ENCODE measurements at regions not wholly inside any gene's neighbourhood (a gene's known extent, or its start where the extent isn't known, plus 50 kb on each side); places are given as distances from the start of the nearest gene placed in this dataset.

- Mint-ChIP-seq H3K27me3 (peaks cover 31% of the 10 kb centered on the region), H3K4me1 (ENCODE audit: low read depth) (peaks cover 10% of the 10 kb centered on the region), H3K9me3 (no peaks in the 10 kb centered on the region), H3K4me3 (no peak overlapping the region), H3K27ac (no peak overlapping the region), H3K36me3 (ENCODE audit: low read depth) (no peaks in the 10 kb centered on the region)
Observed at GRCh38 chr13:31081316-31081715, 80.4 kb downstream of the HSPH1 start.

GRCh38 chr13:31074756-31075155, 86.9 kb downstream of the HSPH1 start:
- H3K36me3 Mint-ChIP-seq (ENCODE audit: low read depth) = no peaks in the 10 kb centered on the region
- H3K4me3 Mint-ChIP-seq = no peak overlapping the region
- H3K9me3 Mint-ChIP-seq = no peaks in the 10 kb centered on the region
- H3K27me3 Mint-ChIP-seq = peaks cover 14% of the 10 kb centered on the region
- no peak overlapping the region for H3K27ac Mint-ChIP-seq
- H3K4me1 Mint-ChIP-seq (ENCODE audit: low read depth) = peaks cover 15% of the 10 kb centered on the region

GRCh38 chr13:31073859-31074718, 87.6 kb downstream of the HSPH1 start:
- Mint-ChIP-seq H3K4me1 (ENCODE audit: low read depth) (peaks cover 15% of the 10 kb centered on the region), H3K4me3 (no peak overlapping the region), H3K36me3 (ENCODE audit: low read depth) (no peaks in the 10 kb centered on the region), H3K27me3 (peaks cover 14% of the 10 kb centered on the region), H3K27ac (no peak overlapping the region), H3K9me3 (no peaks in the 10 kb centered on the region)

- peaks cover 29% of the 10 kb centered on the region for H3K4me1 Mint-ChIP-seq (ENCODE audit: low read depth)
- no peaks in the 10 kb centered on the region for H3K36me3 Mint-ChIP-seq (ENCODE audit: low read depth)
- peaks cover 14% of the 10 kb centered on the region for H3K27me3 Mint-ChIP-seq
- no peak overlapping the region for H3K27ac Mint-ChIP-seq
- H3K9me3 Mint-ChIP-seq = no peaks in the 10 kb centered on the region
- no peak overlapping the region for H3K4me3 Mint-ChIP-seq
Observed at GRCh38 chr13:31072041-31072440, 89.7 kb downstream of the HSPH1 start.

GRCh38 chr13:31069808-31070534, 91.7 kb downstream of the HSPH1 start:
- no peak overlapping the region for H3K27ac Mint-ChIP-seq

GRCh38 chr13:31068119-31068423, 93.6 kb downstream of the HSPH1 start:
- Mint-ChIP-seq H3K4me3 (no peak overlapping the region), H3K27ac (no peak overlapping the region), H3K4me1 (ENCODE audit: low read depth) (peaks cover 26% of the 10 kb centered on the region), H3K36me3 (ENCODE audit: low read depth) (peaks cover 3% of the 10 kb centered on the region), H3K27me3 (peaks cover 19% of the 10 kb centered on the region), H3K9me3 (peaks cover 6% of the 10 kb centered on the region)

More at GRCh38 chr13:31069808-31070534, 91.7 kb downstream of the HSPH1 start:
- no peaks in the 10 kb centered on the region for H3K9me3 Mint-ChIP-seq
- H3K36me3 Mint-ChIP-seq (ENCODE audit: low read depth) = no peaks in the 10 kb centered on the region
- H3K4me3 Mint-ChIP-seq = no peak overlapping the region
- peaks cover 16% of the 10 kb centered on the region for H3K4me1 Mint-ChIP-seq (ENCODE audit: low read depth)
- peaks cover 11% of the 10 kb centered on the region for H3K27me3 Mint-ChIP-seq

GRCh38 chr13:31067416-31068118, 94.1 kb downstream of the HSPH1 start:
- H3K4me1 Mint-ChIP-seq (ENCODE audit: low read depth) = peaks cover 26% of the 10 kb centered on the region
- H3K9me3 Mint-ChIP-seq = peaks cover 6% of the 10 kb centered on the region
- H3K27ac Mint-ChIP-seq = no peak overlapping the region
- H3K27me3 Mint-ChIP-seq = peaks cover 22% of the 10 kb centered on the region
- H3K36me3 Mint-ChIP-seq (ENCODE audit: low read depth) = peaks cover 3% of the 10 kb centered on the region
- no peak overlapping the region for H3K4me3 Mint-ChIP-seq

- H3K27me3 Mint-ChIP-seq = peaks cover 37% of the 10 kb centered on the region
- H3K36me3 Mint-ChIP-seq (ENCODE audit: low read depth) = peaks cover 3% of the 10 kb centered on the region
- peaks cover 26% of the 10 kb centered on the region for H3K4me1 Mint-ChIP-seq (ENCODE audit: low read depth)
- peaks cover 6% of the 10 kb centered on the region for H3K9me3 Mint-ChIP-seq
- no peak overlapping the region for H3K4me3 Mint-ChIP-seq
- no peak overlapping the region for H3K27ac Mint-ChIP-seq
Observed at GRCh38 chr13:31064636-31065035, 97.1 kb downstream of the HSPH1 start.

- peaks cover 3% of the 10 kb centered on the region for H3K36me3 Mint-ChIP-seq (ENCODE audit: low read depth)
- H3K4me3 Mint-ChIP-seq = no peak overlapping the region
- peaks cover 26% of the 10 kb centered on the region for H3K4me1 Mint-ChIP-seq (ENCODE audit: low read depth)
- H3K27ac Mint-ChIP-seq = no peak overlapping the region
- peaks cover 37% of the 10 kb centered on the region for H3K27me3 Mint-ChIP-seq
- peaks cover 6% of the 10 kb centered on the region for H3K9me3 Mint-ChIP-seq
Observed at GRCh38 chr13:31063772-31064171, 97.9 kb downstream of the HSPH1 start.

GRCh38 chr13:31060655-31061054, 101.0 kb downstream of the HSPH1 start:
- H3K27ac Mint-ChIP-seq = no peak overlapping the region
- H3K27me3 Mint-ChIP-seq = peaks cover 27% of the 10 kb centered on the region
- no peak overlapping the region for H3K4me3 Mint-ChIP-seq
- H3K4me1 Mint-ChIP-seq (ENCODE audit: low read depth) = peaks cover 10% of the 10 kb centered on the region
- peaks cover 3% of the 10 kb centered on the region for H3K36me3 Mint-ChIP-seq (ENCODE audit: low read depth)
- peaks cover 6% of the 10 kb centered on the region for H3K9me3 Mint-ChIP-seq

GRCh38 chr13:31060220-31060619, 101.5 kb downstream of the HSPH1 start:
- H3K4me1 Mint-ChIP-seq (ENCODE audit: low read depth) = peaks cover 10% of the 10 kb centered on the region
- peaks cover 6% of the 10 kb centered on the region for H3K9me3 Mint-ChIP-seq
- H3K27ac Mint-ChIP-seq = no peak overlapping the region
- peaks cover 3% of the 10 kb centered on the region for H3K36me3 Mint-ChIP-seq (ENCODE audit: low read depth)
- H3K27me3 Mint-ChIP-seq = peaks cover 25% of the 10 kb centered on the region
- H3K4me3 Mint-ChIP-seq = no peak overlapping the region

- no peak overlapping the region for H3K27ac Mint-ChIP-seq
Observed at GRCh38 chr13:31057403-31058033, 104.2 kb downstream of the HSPH1 start.

GRCh38 chr13:31056644-31057271, 104.9 kb downstream of the HSPH1 start:
- H3K4me1 Mint-ChIP-seq (ENCODE audit: low read depth) = peaks cover under 1% of the 10 kb centered on the region
- H3K36me3 Mint-ChIP-seq (ENCODE audit: low read depth) = no peaks in the 10 kb centered on the region
- no peak overlapping the region for H3K27ac Mint-ChIP-seq
- H3K27me3 Mint-ChIP-seq = peaks cover 16% of the 10 kb centered on the region
- H3K4me3 Mint-ChIP-seq = no peak overlapping the region
- no peaks in the 10 kb centered on the region for H3K9me3 Mint-ChIP-seq

More at GRCh38 chr13:31057403-31058033, 104.2 kb downstream of the HSPH1 start:
- H3K27me3 Mint-ChIP-seq = peaks cover 18% of the 10 kb centered on the region
- no peak overlapping the region for H3K4me3 Mint-ChIP-seq
- no peaks in the 10 kb centered on the region for H3K36me3 Mint-ChIP-seq (ENCODE audit: low read depth)
- H3K4me1 Mint-ChIP-seq (ENCODE audit: low read depth) = no peaks in the 10 kb centered on the region
- H3K9me3 Mint-ChIP-seq = no peaks in the 10 kb centered on the region

- no peak overlapping the region for H3K27ac Mint-ChIP-seq
- peaks cover 16% of the 10 kb centered on the region for H3K27me3 Mint-ChIP-seq
- H3K4me3 Mint-ChIP-seq = no peak overlapping the region
- H3K4me1 Mint-ChIP-seq (ENCODE audit: low read depth) = peaks cover 11% of the 10 kb centered on the region
- no peaks in the 10 kb centered on the region for H3K9me3 Mint-ChIP-seq
- no peaks in the 10 kb centered on the region for H3K36me3 Mint-ChIP-seq (ENCODE audit: low read depth)
Observed at GRCh38 chr13:31055589-31055988, 106.1 kb downstream of the HSPH1 start.

Measured in stimulated activated naive CD8-positive, alpha-beta T cell treated with anti-CD3 and anti-CD28 coated beads, Interleukin-15, Interleukin-2, amounts not matched to agents 100 ng/mL and 50 ng/mL, for 24 hours (primary cell).